Muscle layer of duodenum (tissue), 2 donors: ENCODE measurements at regions not wholly inside any gene's neighbourhood (a gene's known extent, or its start where the extent isn't known, plus 50 kb on each side); places are given as distances from the start of the nearest gene placed in this dataset.

Experiments
- H3K27ac ChIP-seq: one replicate; pipeline ENCODE4 v1.7.0; 2013; ENCODE audit warnings: mild to moderate bottlenecking, low read length
- H3K27me3 ChIP-seq: one replicate; pipeline ENCODE4 v1.7.0; 2013; ENCODE audit warnings: low read depth, mild to moderate bottlenecking, control low read depth, low read length
- H3K36me3 ChIP-seq, 2 donors: one replicate each; pipeline ENCODE4 v1.7.0; 2013; ENCODE audit warnings: low read length in 2 of 2, control low read depth in 1 of 2, mild to moderate bottlenecking in 1 of 2; ENCODE audit not compliant: insufficient read depth in 2 of 2, control insufficient read depth in 1 of 2
- H3K4me1 ChIP-seq, 2 donors: one replicate each; pipeline ENCODE4 v1.7.0; 2013; ENCODE audit warnings: low read length in 2 of 2, mild to moderate bottlenecking in 2 of 2, control low read depth in 1 of 2, moderate library complexity in 1 of 2; ENCODE audit not compliant: insufficient read depth in 2 of 2, control insufficient read depth in 1 of 2
- H3K4me3 ChIP-seq, 2 donors: one replicate each; pipeline ENCODE4 v1.7.0; 2013; ENCODE audit warnings: low read length in 2 of 2, low read depth in 1 of 2, mild to moderate bottlenecking in 1 of 2
- H3K9me3 ChIP-seq, 2 donors: one replicate each; pipeline ENCODE4 v1.7.0; 2013; ENCODE audit warnings: low read length in 2 of 2, control low read depth in 1 of 2, mild to moderate bottlenecking in 1 of 2; ENCODE audit not compliant: control insufficient read depth in 1 of 2
- donor health status: healthy.

DNA sequence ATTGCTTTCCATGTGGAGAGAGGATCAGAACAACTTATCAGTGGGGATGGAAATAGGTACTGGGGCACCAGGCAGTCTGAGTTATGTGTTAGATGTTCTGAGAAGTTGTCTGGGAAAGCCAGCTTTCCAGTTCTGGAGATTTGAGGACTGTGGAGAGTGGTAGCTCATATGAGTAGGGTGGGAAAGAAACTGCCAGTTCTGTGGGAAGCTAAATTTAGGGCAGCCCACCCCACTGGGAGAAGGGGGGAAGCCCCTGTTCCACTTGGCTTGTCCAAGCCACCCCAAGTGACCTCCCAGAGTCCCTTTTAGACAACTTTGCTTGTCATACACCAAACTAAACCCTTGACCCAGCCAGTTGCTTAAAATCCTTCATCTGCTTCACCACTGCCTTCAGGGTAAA, 189.5 kb downstream of the REEP3 start:
- Histone ChIP-seq H3K9me3 (no peaks in the 10 kb centered on the region), H3K27me3 (no peaks in the 10 kb centered on the region), H3K36me3 (no peaks in the 10 kb centered on the region), H3K4me1 (peaks cover 30 to 45% of the 10 kb centered on the region in 2 donors), H3K4me3 (no peak overlapping the region), H3K27ac (peak overlapping the region; percentile 76)

DNA sequence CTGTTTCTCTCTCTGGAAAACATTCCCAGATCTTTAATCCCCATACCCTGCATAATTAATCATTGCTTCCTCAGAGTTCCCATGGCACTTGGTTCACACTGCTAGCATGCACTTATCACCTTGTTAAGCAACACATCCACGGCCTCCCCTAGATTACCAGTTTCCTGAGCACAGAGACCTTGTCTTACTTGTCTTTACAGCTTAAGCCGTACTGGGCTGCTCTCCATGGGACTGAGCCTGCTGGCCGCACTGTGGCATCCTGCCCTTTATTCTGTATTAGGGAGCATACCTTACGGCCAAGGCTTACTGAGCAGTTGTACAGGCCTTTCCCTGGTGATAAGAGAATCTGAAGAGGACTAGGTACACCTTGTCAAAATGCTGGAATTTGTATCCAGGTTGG, 190.2 kb downstream of the REEP3 start:
- Histone ChIP-seq H3K27ac (peak overlapping the region; percentile 76), H3K9me3 (no peaks in the 10 kb centered on the region), H3K27me3 (no peaks in the 10 kb centered on the region), H3K4me3 (no peak overlapping the region), H3K36me3 (no peaks in the 10 kb centered on the region), H3K4me1 (peaks cover 30 to 45% of the 10 kb centered on the region in 2 donors)

DNA sequence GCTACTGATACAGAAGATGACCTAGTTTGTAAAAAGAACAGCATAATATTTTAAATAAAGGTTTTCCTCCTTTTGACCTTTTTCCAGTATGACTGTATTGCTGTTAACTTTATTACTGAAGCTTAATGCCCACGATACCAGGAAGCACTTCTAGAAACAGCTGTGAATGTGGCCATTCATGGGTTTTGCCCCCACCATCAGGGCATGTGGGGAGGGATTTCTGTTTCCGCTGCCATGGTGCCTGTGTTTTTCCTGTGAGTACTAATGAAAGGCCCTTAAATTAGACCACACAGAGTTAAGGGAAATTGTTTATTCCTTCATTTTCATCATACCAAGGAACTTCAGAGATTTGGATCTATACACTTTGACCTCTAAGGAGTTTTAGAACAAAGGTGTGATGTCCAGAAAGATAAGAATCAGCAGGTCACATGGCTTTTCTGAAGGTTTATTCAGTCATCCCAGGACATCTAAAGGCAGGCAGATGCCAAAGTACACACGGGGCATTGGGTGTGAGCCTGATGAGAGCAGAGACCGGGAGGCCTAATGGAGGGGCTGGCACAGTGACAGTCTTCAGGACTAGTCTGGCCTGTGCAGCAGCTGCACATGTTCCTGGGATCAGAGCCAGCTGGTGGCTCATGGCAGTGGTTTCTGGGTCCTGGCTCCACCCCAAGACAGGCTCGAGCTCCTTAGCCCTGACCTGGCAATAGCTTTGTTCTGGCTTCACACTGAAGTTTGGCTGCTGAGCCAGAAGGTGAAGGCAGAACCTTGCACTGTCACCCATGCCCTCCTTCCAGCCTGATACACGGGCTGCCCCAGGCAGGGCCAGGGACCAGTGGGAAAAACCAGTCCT, 190.9 kb downstream of the REEP3 start:
- Histone ChIP-seq H3K36me3 (no peaks in the 10 kb centered on the region), H3K9me3 (no peaks in the 10 kb centered on the region), H3K4me3 (no peak overlapping the region), H3K27ac (peak overlapping the region; percentile 76), H3K4me1 (peaks cover 26 to 39% of the 10 kb centered on the region in 2 donors), H3K27me3 (no peaks in the 10 kb centered on the region)

DNA sequence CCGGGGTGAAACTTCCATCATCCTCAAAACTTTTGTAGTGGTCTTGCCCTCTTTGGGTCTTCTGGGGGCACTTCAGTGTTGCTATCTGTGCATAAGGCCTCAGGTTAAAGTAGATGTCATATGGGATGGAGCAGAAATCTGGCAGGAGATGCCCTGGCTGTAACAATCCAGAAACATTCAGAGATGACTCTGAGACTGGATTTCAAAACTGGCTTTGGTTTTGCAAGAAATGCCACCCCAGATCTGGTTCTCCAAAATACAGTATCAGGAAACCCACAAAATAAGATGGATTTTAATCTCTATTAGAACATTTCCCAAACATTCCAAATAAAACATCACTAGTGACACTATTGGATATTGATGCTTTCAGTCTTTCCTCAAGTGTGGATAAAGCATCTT, 191.5 kb downstream of the REEP3 start:
- H3K4me1 ChIP-seq: peaks cover 25 to 35% of the 10 kb centered on the region in 2 donors
- peak overlapping the region in 1 of 2 donors; percentile 22 for H3K4me3 ChIP-seq
- peak overlapping the region; percentile 76 for H3K27ac ChIP-seq
- H3K36me3 ChIP-seq: no peaks in the 10 kb centered on the region
- no peaks in the 10 kb centered on the region for H3K9me3 ChIP-seq
- no peaks in the 10 kb centered on the region for H3K27me3 ChIP-seq

DNA sequence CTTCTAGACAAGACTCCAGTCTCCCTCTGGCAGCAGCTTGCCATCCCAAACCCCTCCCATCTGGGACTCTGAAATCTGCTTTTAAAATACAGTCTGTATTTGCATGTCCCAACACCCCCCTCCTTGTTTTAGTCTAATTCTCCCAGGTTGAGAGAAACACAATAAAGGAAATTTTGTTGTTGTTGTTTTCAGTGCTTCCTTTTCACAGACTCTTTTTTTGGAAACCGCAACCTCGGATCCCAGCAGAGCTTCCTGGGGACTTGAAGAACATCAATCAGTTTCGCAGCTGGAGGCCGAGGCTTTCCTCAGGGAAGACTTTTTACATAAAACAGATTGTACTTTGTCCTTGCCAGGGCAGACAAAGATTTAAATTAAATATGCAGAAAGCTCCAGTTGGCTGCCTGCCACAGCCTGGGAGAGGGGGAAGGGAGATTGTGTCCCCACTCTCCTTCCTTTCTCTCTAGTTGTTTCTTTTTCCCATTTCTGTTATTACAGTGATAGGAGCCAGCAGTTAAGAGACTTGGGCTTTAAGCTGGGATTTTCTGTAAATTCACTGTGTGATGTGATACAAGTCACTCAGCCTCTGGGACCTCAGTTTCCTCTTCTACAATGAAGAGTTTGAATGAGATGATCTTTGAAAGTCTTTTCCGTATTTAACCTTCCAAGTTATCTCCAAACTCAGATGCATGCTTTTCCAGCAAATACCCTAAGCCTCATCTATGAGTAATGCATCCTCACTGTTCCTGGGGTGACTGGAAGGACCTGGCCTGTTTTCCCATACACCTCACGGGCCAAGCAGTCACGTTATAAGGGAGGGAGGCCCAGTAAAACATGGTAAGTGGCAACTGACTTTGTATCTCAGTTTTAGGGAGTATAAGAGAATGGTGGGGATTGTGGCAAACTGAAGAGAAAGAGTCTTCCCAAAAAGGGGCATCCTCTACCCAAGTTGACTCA, 192.3 kb downstream of the REEP3 start:
- H3K27ac ChIP-seq: peak overlapping the region; percentile 76
- H3K27me3 ChIP-seq: no peaks in the 10 kb centered on the region
- H3K36me3 ChIP-seq: no peaks in the 10 kb centered on the region
- no peaks in the 10 kb centered on the region for H3K9me3 ChIP-seq
- H3K4me3 ChIP-seq: peak overlapping the region in 1 of 2 donors; percentile 22
- peaks cover 25 to 34% of the 10 kb centered on the region in 2 donors for H3K4me1 ChIP-seq

DNA sequence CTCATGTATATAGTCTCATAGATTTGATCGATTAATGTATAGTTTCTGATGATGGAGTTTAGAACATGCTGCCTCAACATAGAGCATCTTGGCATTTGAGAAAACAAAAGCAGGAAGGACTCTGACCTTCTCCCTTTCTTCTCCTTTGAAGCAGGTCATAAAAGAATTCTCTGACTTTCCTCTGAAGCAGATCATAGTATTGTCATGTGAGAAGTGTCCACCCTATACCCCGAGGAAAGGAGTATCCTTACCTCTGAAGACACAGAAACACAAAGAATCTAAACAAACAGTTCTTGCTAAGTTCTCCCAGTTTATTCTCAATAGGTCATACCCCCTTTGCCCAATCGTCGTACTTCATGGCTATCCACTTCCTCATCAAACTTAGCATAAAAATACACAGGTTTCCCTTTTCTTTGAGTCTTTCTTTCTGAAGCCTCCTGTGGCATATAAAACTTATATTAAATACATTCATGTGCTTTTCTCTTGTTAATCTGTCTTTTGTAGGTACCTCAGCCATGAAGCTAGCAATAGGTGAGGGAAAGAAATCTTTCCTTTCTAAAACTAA, 194.9 kb downstream of the REEP3 start:
- peaks cover 24 to 32% of the 10 kb centered on the region in 2 donors for H3K4me1 ChIP-seq
- H3K27ac ChIP-seq: no peak overlapping the region
- no peaks in the 10 kb centered on the region for H3K36me3 ChIP-seq
- no peaks in the 10 kb centered on the region for H3K9me3 ChIP-seq
- no peak overlapping the region for H3K4me3 ChIP-seq
- H3K27me3 ChIP-seq: no peaks in the 10 kb centered on the region

DNA sequence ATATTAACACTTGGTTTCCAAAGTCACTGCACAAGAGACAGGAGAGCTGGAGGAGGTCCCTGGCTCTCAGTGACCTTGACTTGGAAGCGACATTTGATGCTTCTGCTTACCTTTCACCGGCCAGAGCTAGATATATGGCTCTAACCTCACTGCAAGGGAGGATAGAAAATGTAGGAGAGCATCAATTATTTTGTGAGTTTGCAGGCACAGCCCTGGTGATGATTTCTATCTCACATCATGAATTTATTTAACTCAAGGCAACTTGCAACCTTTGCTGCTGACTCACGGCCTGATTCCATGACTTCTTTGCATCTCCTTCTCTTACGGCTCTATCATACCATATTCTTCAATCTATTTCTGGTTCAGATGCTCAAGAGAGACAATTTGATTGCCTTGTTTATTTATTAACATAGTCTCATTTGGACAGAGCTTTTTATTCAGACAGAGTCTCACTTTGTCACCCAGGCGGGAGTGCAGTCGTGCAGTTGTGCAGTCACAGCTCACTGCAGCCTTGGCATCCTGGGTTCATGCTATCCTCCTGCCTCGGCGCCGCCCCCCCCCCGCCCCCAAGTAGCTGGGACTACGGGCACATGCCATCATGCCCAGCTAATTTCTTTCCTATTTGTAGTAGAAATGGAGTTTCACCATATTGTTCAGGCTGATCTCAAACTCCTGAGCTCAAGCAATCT, 196.0 kb downstream of the REEP3 start:
- Histone ChIP-seq H3K27ac (no peak overlapping the region), H3K4me3 (no peak overlapping the region), H3K36me3 (no peaks in the 10 kb centered on the region), H3K27me3 (no peaks in the 10 kb centered on the region), H3K4me1 (peaks cover 14 to 22% of the 10 kb centered on the region in 2 donors), H3K9me3 (no peaks in the 10 kb centered on the region)

DNA sequence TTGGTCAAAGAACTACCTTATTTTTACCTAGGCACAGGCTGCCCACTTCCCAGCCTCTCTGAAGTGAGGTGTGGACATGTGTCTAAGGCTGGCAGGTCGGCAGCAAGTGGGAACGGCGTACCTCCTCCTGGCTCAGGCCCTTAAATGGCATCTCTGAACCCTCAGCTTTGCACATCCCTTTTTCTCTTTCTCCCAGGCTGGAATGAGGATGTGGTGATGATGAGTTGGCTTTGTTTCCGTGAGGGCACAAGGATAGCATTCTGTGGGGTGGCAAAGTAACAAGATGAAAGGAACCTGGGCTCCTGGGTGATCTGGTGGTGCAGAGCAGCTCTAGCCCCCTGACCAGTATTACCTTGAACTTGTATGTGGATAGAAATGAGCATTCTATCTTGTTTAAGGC, 196.8 kb downstream of the REEP3 start:
- peaks cover 5 to 14% of the 10 kb centered on the region in 2 donors for H3K4me1 ChIP-seq
- H3K9me3 ChIP-seq: no peaks in the 10 kb centered on the region
- H3K27me3 ChIP-seq: no peaks in the 10 kb centered on the region
- no peak overlapping the region for H3K27ac ChIP-seq
- no peaks in the 10 kb centered on the region for H3K36me3 ChIP-seq
- H3K4me3 ChIP-seq: no peak overlapping the region

DNA sequence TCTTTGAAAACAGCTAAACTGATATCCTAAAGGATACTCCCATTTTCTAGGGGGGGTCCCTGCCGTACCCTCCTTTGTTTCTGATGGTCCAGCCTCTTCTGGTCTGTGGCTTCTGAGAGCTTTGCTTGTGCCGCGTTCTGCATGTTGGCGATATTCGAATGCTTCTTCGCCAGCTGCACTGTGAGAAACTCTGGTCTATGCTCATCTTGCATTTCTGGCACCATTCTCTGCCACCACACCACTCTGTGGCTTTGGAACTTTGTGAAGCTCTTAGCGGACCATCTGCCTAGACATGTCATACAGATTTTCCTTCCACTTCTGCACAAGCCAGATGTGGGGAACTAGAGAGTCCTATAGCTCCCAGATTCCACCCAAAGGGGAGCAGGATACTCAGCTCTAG, 197.2 kb downstream of the REEP3 start:
- no peak overlapping the region for H3K4me3 ChIP-seq
- H3K4me1 ChIP-seq: peaks cover 1 to 10% of the 10 kb centered on the region in 2 donors
- no peaks in the 10 kb centered on the region for H3K27me3 ChIP-seq
- no peak overlapping the region for H3K27ac ChIP-seq
- no peaks in the 10 kb centered on the region for H3K9me3 ChIP-seq
- H3K36me3 ChIP-seq: no peaks in the 10 kb centered on the region

DNA sequence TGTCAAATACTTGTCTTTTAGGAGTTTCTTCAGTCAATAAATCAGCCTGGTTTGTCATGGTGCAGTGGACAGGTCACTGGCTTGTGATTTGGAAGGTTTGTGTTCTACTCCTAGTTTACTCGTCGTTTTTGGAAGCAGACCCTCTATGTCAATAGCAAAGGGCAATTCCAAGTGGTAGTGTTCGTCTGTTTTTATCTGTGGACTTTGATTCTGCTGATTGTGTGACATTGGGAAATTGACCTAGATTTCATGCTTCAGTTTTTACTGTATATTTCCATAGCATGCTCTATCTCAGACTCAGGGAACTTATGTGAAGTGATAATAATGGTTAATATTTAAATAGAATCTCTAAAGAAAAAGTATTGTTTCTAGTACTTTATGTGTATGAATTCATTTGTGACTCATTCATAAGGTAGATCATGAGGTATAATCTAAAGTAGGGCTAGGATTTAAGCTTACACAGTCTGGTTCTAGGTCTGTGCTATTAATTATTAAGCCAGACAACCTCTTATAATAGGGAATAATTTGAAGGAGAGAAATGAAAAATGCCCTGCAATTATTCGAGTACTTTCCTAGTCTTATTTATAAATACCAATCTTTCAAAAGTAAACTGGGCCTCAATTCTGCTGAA, 198.1 kb downstream of the REEP3 start:
- peaks cover 0 to 6% of the 10 kb centered on the region in 2 donors for H3K4me1 ChIP-seq
- H3K27ac ChIP-seq: no peak overlapping the region
- H3K36me3 ChIP-seq: no peaks in the 10 kb centered on the region
- H3K27me3 ChIP-seq: no peaks in the 10 kb centered on the region
- no peaks in the 10 kb centered on the region for H3K9me3 ChIP-seq
- no peak overlapping the region for H3K4me3 ChIP-seq
